ENCODE measurements at regions not wholly inside any gene's neighbourhood (a gene's known extent, or its start where the extent isn't known, plus 50 kb on each side); places are given as distances from the start of the nearest gene placed in this dataset.

GRCh38 chr12:127980585-127980984 lies 286.4 kb upstream of the TMEM132C start:
- TF ChIP-seq CTCF (IDR thresholded peaks at IDR 0.05) (no peak), POLR2A (IDR thresholded peaks at IDR 0.05) (no peak)
